ENCODE measurements at regions not wholly inside any gene's neighbourhood (a gene's known extent, or its start where the extent isn't known, plus 50 kb on each side); places are given as distances from the start of the nearest gene placed in this dataset.

GRCh38 chr3:34376691-34377090 is 578.3 kb downstream of the PDCD6IP start:
- CTCF ChIA-PET = no interaction called here
- H3K36me3 Mint-ChIP-seq = no peaks in the 10 kb centered on the region
- peaks cover 2% of the 10 kb centered on the region for H3K9me3 Mint-ChIP-seq
- no peaks in the 10 kb centered on the region for H3K4me1 Mint-ChIP-seq
- H3K27ac Mint-ChIP-seq = no peak overlapping the region
- H3K27me3 Mint-ChIP-seq = no peaks in the 10 kb centered on the region
- no peak overlapping the region for H3K4me3 Mint-ChIP-seq
- DNase-seq = no peak

GRCh38 chr3:34377961-34378360 is 579.5 kb downstream of the PDCD6IP start:
- Mint-ChIP-seq H3K4me1 (no peaks in the 10 kb centered on the region), H3K27me3 (no peaks in the 10 kb centered on the region), H3K27ac (no peak overlapping the region), H3K9me3 (peaks cover 2% of the 10 kb centered on the region), H3K4me3 (no peak overlapping the region), H3K36me3 (no peaks in the 10 kb centered on the region)
- CTCF ChIA-PET = no interaction called here
- no peak for DNase-seq

GRCh38 chr3:34381243-34381642 is 582.8 kb downstream of the PDCD6IP start:
- H3K27ac Mint-ChIP-seq = no peak overlapping the region
- H3K27me3 Mint-ChIP-seq = no peaks in the 10 kb centered on the region
- DNase-seq = no peak
- peaks cover 2% of the 10 kb centered on the region for H3K9me3 Mint-ChIP-seq
- H3K36me3 Mint-ChIP-seq = no peaks in the 10 kb centered on the region
- H3K4me3 Mint-ChIP-seq = no peak overlapping the region
- H3K4me1 Mint-ChIP-seq = no peaks in the 10 kb centered on the region
- CTCF ChIA-PET = no interaction called here

- H3K36me3 Mint-ChIP-seq = no peaks in the 10 kb centered on the region
- H3K27ac Mint-ChIP-seq = no peak overlapping the region
- no peak overlapping the region for H3K4me3 Mint-ChIP-seq
- DNase-seq = no peak
- no peaks in the 10 kb centered on the region for H3K9me3 Mint-ChIP-seq
- no peaks in the 10 kb centered on the region for H3K4me1 Mint-ChIP-seq
- CTCF ChIA-PET = no interaction called here
- no peaks in the 10 kb centered on the region for H3K27me3 Mint-ChIP-seq
These were observed 584.4 kb downstream of the PDCD6IP start for GRCh38 chr3:34382859-34383258.

GRCh38 chr3:34386309-34386708 is 587.9 kb downstream of the PDCD6IP start:
- no peaks in the 10 kb centered on the region for H3K27me3 Mint-ChIP-seq
- H3K36me3 Mint-ChIP-seq = no peaks in the 10 kb centered on the region
- no peaks in the 10 kb centered on the region for H3K9me3 Mint-ChIP-seq
- DNase-seq = no peak
- CTCF ChIA-PET = no interaction called here
- H3K4me1 Mint-ChIP-seq = no peaks in the 10 kb centered on the region
- H3K27ac Mint-ChIP-seq = no peak overlapping the region
- no peak overlapping the region for H3K4me3 Mint-ChIP-seq

GRCh38 chr3:34387826-34388564 is 589.6 kb downstream of the PDCD6IP start:
- Mint-ChIP-seq H3K4me3 (no peak overlapping the region), H3K4me1 (no peaks in the 10 kb centered on the region), H3K36me3 (no peaks in the 10 kb centered on the region), H3K27ac (no peak overlapping the region), H3K27me3 (no peaks in the 10 kb centered on the region), H3K9me3 (no peaks in the 10 kb centered on the region)
- CTCF ChIA-PET = interaction anchor here (0.6 kb wide), 1 partner anchor 447 kb away, joined by 3 read pairs; no protein-coding TSS in a partner anchor
- DNase-seq = no peak

- Mint-ChIP-seq H3K36me3 (no peaks in the 10 kb centered on the region), H3K4me3 (no peak overlapping the region), H3K27me3 (no peaks in the 10 kb centered on the region), H3K9me3 (no peaks in the 10 kb centered on the region), H3K27ac (no peak overlapping the region), H3K4me1 (no peaks in the 10 kb centered on the region)
- CTCF ChIA-PET = no interaction called here
- DNase-seq = no peak
These were observed 590.4 kb downstream of the PDCD6IP start for GRCh38 chr3:34388830-34389229.

- DNase-seq = no peak
- H3K4me1 Mint-ChIP-seq = no peaks in the 10 kb centered on the region
- H3K27me3 Mint-ChIP-seq = no peaks in the 10 kb centered on the region
- H3K27ac Mint-ChIP-seq = no peak overlapping the region
- no peaks in the 10 kb centered on the region for H3K9me3 Mint-ChIP-seq
- no peak overlapping the region for H3K4me3 Mint-ChIP-seq
- CTCF ChIA-PET = no interaction called here
- H3K36me3 Mint-ChIP-seq = no peaks in the 10 kb centered on the region
These were observed 596.7 kb downstream of the PDCD6IP start for GRCh38 chr3:34394978-34395748.

GRCh38 chr3:34396288-34396687 is 597.9 kb downstream of the PDCD6IP start:
- no peaks in the 10 kb centered on the region for H3K36me3 Mint-ChIP-seq
- H3K27ac Mint-ChIP-seq = no peak overlapping the region
- H3K4me3 Mint-ChIP-seq = no peak overlapping the region
- no peaks in the 10 kb centered on the region for H3K4me1 Mint-ChIP-seq
- no peaks in the 10 kb centered on the region for H3K27me3 Mint-ChIP-seq
- CTCF ChIA-PET = no interaction called here
- no peak for DNase-seq
- no peaks in the 10 kb centered on the region for H3K9me3 Mint-ChIP-seq

GRCh38 chr3:34396956-34397355 is 598.5 kb downstream of the PDCD6IP start:
- CTCF ChIA-PET = no interaction called here
- no peaks in the 10 kb centered on the region for H3K27me3 Mint-ChIP-seq
- no peak for DNase-seq
- no peaks in the 10 kb centered on the region for H3K4me1 Mint-ChIP-seq
- no peaks in the 10 kb centered on the region for H3K36me3 Mint-ChIP-seq
- no peak overlapping the region for H3K4me3 Mint-ChIP-seq
- H3K9me3 Mint-ChIP-seq = no peaks in the 10 kb centered on the region
- H3K27ac Mint-ChIP-seq = no peak overlapping the region

- Mint-ChIP-seq H3K4me3 (no peak overlapping the region), H3K4me1 (no peaks in the 10 kb centered on the region), H3K27me3 (no peaks in the 10 kb centered on the region), H3K36me3 (no peaks in the 10 kb centered on the region), H3K9me3 (no peaks in the 10 kb centered on the region), H3K27ac (no peak overlapping the region)
- CTCF ChIA-PET = no interaction called here
- DNase-seq = no peak
These were observed 601.0 kb downstream of the PDCD6IP start for GRCh38 chr3:34399401-34399800.

- Mint-ChIP-seq H3K4me3 (no peak overlapping the region), H3K27ac (no peak overlapping the region), H3K36me3 (no peaks in the 10 kb centered on the region), H3K4me1 (no peaks in the 10 kb centered on the region), H3K9me3 (no peaks in the 10 kb centered on the region), H3K27me3 (no peaks in the 10 kb centered on the region)
- DNase-seq = no peak
- CTCF ChIA-PET = no interaction called here
These were observed 606.7 kb downstream of the PDCD6IP start for GRCh38 chr3:34405159-34405558.

GRCh38 chr3:34407281-34407680 is 608.9 kb downstream of the PDCD6IP start:
- Mint-ChIP-seq H3K27ac (no peak overlapping the region), H3K4me1 (no peaks in the 10 kb centered on the region), H3K36me3 (no peaks in the 10 kb centered on the region), H3K9me3 (no peaks in the 10 kb centered on the region), H3K27me3 (no peaks in the 10 kb centered on the region), H3K4me3 (no peak overlapping the region)
- CTCF ChIA-PET = no interaction called here
- no peak for DNase-seq

GRCh38 chr3:34408088-34408487 is 609.7 kb downstream of the PDCD6IP start:
- Mint-ChIP-seq H3K27ac (no peak overlapping the region), H3K4me3 (no peak overlapping the region), H3K4me1 (no peaks in the 10 kb centered on the region), H3K36me3 (no peaks in the 10 kb centered on the region), H3K9me3 (no peaks in the 10 kb centered on the region), H3K27me3 (no peaks in the 10 kb centered on the region)
- DNase-seq = no peak
- CTCF ChIA-PET = no interaction called here

- Mint-ChIP-seq H3K27ac (no peak overlapping the region), H3K27me3 (no peaks in the 10 kb centered on the region), H3K4me3 (no peak overlapping the region), H3K9me3 (no peaks in the 10 kb centered on the region), H3K36me3 (no peaks in the 10 kb centered on the region), H3K4me1 (no peaks in the 10 kb centered on the region)
- no peak for DNase-seq
- CTCF ChIA-PET = no interaction called here
These were observed 613.2 kb downstream of the PDCD6IP start for GRCh38 chr3:34411596-34411995.
